Loucy (cell line): ENCODE measurements at regions not wholly inside any gene's neighbourhood (a gene's known extent, or its start where the extent isn't known, plus 50 kb on each side); places are given as distances from the start of the nearest gene placed in this dataset.

Source experiments
- H2AFZ ChIP-seq: fragments of 200-600 bp; sonication (generic); 2 replicates; pipeline ENCODE4 v1.6.0; 2016; ENCODE audit warnings: antibody characterized with exemption, mild to moderate bottlenecking, low read length, moderate library complexity
- H3F3A ChIP-seq: fragments of 200-600 bp; 2 replicates; pipeline ENCODE4 v1.6.0; 2016; ENCODE audit warnings: antibody characterized with exemption, low read depth, mild to moderate bottlenecking
- H3K27me3 ChIP-seq: fragments of 200-600 bp; sonication (generic); 2 replicates; pipeline ENCODE4 v1.6.1; 2014; ENCODE audit warnings: low read length, mild to moderate bottlenecking; ENCODE audit not compliant: insufficient read depth, poor library complexity, severe bottlenecking
- H3K36me3 ChIP-seq: fragments of 200-600 bp; sonication (generic); 2 replicates; pipeline ENCODE4 v1.6.1; 2016; ENCODE audit warnings: low read length; ENCODE audit not compliant: insufficient read depth
- H3K4me1 ChIP-seq: fragments of 200-600 bp; sonication (generic); 2 replicates; pipeline ENCODE4 v1.5.1; 2014; ENCODE audit warnings: low read length, mild to moderate bottlenecking; ENCODE audit not compliant: insufficient read depth, poor library complexity, severe bottlenecking
- H3K4me2 ChIP-seq: fragments of 200-600 bp; sonication (generic); 2 replicates; pipeline ENCODE4 v1.6.0; 2014; ENCODE audit warnings: antibody characterized with exemption, low read length, low read depth, mild to moderate bottlenecking; ENCODE audit not compliant: poor library complexity, severe bottlenecking
- H3K4me3 ChIP-seq: fragments of 200-600 bp; sonication (generic); 2 replicates; pipeline ENCODE4 v1.5.1; 2014; ENCODE audit warnings: low read length, mild to moderate bottlenecking, mixed read lengths; ENCODE audit not compliant: poor library complexity, severe bottlenecking
- H3K79me2 ChIP-seq: fragments of 200-600 bp; sonication (generic); 2 replicates; pipeline ENCODE4 v1.6.1; 2014; ENCODE audit warnings: low read length; ENCODE audit not compliant: insufficient read depth
- H3K9ac ChIP-seq: fragments of 200-600 bp; sonication (generic); 2 replicates; pipeline ENCODE4 v1.6.0; 2014; ENCODE audit warnings: mild to moderate bottlenecking, low read depth, low read length, moderate library complexity; ENCODE audit not compliant: poor library complexity, severe bottlenecking
- H3K9me2 ChIP-seq: fragments of 200-600 bp; sonication (generic); replicated peaks from 2 replicates; pipeline ENCODE4 v1.6.1; 2016; ENCODE audit warnings: low read depth, low read length, mixed read lengths
- H3K9me3 ChIP-seq: fragments of 200-600 bp; sonication (generic); 2 replicates; pipeline ENCODE4 v1.6.1; 2014; ENCODE audit warnings: mild to moderate bottlenecking, antibody characterized with exemption, low read length, low read depth; ENCODE audit not compliant: insufficient read depth
- H4K20me1 ChIP-seq: fragments of 200-600 bp; sonication (generic); 2 replicates; pipeline ENCODE4 v1.6.0; 2014; ENCODE audit warnings: antibody characterized with exemption, low read length, mild to moderate bottlenecking; ENCODE audit not compliant: insufficient read depth, poor library complexity, severe bottlenecking
- CTCF ChIP-seq: fragments of 200-600 bp; sonication (generic); conservative IDR thresholded peaks from 2 replicates; pipeline ENCODE4 v1.5.1; 2014; ENCODE audit warnings: mild to moderate bottlenecking, antibody characterized with exemption, low read length
- EZH2phosphoT487 ChIP-seq: fragments of 200-600 bp; IDR thresholded peaks from 2 replicates; pipeline ENCODE4 v1.6.1; 2018; ENCODE audit warnings: antibody characterized with exemption, mild to moderate bottlenecking, moderate library complexity, borderline replicate concordance

GRCh38 chr15:46855388-46855787, 861.9 kb upstream of the SEMA6D start:
- Histone ChIP-seq H3F3A (no peaks in the 10 kb centered on the region), H3K4me2 (no peak overlapping the region), H3K27me3 (no peaks in the 10 kb centered on the region), H4K20me1 (no peaks in the 10 kb centered on the region), H3K9me3 (peaks cover 8% of the 10 kb centered on the region; the same call in 1 of the 2 replicates), H2AFZ (no peak overlapping the region), H3K9ac (no peak overlapping the region), H3K36me3 (no peaks in the 10 kb centered on the region), H3K79me2 (no peaks in the 10 kb centered on the region), H3K4me3 (no peak overlapping the region), H3K9me2 (no peaks in the 10 kb centered on the region), H3K4me1 (no peaks in the 10 kb centered on the region)
- TF ChIP-seq CTCF: no peak
- no peak for TF ChIP-seq EZH2phosphoT487

- TF ChIP-seq EZH2phosphoT487: no peak
- no peak for TF ChIP-seq CTCF
- H3K9ac ChIP-seq: no peak overlapping the region
- H2AFZ ChIP-seq: no peak overlapping the region
- no peaks in the 10 kb centered on the region for H4K20me1 ChIP-seq
- no peaks in the 10 kb centered on the region for H3K9me2 ChIP-seq
- no peaks in the 10 kb centered on the region for H3F3A ChIP-seq
- H3K27me3 ChIP-seq: no peaks in the 10 kb centered on the region
- H3K4me3 ChIP-seq: no peak overlapping the region
- no peaks in the 10 kb centered on the region for H3K79me2 ChIP-seq
- no peak overlapping the region for H3K4me2 ChIP-seq
- H3K9me3 ChIP-seq: no peaks in the 10 kb centered on the region
- H3K36me3 ChIP-seq: no peaks in the 10 kb centered on the region
- no peaks in the 10 kb centered on the region for H3K4me1 ChIP-seq
These were observed 860.3 kb upstream of the SEMA6D start for GRCh38 chr15:46856839-46857502.

GRCh38 chr15:46858150-46858549, 859.2 kb upstream of the SEMA6D start:
- Histone ChIP-seq H3K4me2 (no peak overlapping the region), H3K4me3 (no peak overlapping the region), H3K36me3 (no peaks in the 10 kb centered on the region), H3F3A (no peaks in the 10 kb centered on the region), H3K79me2 (no peaks in the 10 kb centered on the region), H4K20me1 (no peaks in the 10 kb centered on the region), H3K4me1 (no peaks in the 10 kb centered on the region), H3K9me3 (no peaks in the 10 kb centered on the region), H3K27me3 (no peaks in the 10 kb centered on the region), H3K9ac (no peak overlapping the region), H2AFZ (no peak overlapping the region), H3K9me2 (no peaks in the 10 kb centered on the region)
- TF ChIP-seq EZH2phosphoT487 (no peak), CTCF (no peak)
